ENCODE measurements at regions not wholly inside any gene's neighbourhood (a gene's known extent, or its start where the extent isn't known, plus 50 kb on each side); places are given as distances from the start of the nearest gene placed in this dataset.

GRCh38 chr4:116223040-116223732 lies 862.2 kb downstream of the TRAM1L1 start:
- TF ChIP-seq CTCF (IDR thresholded peaks at IDR 0.05) (no peak), POLR2AphosphoS5 (IDR thresholded peaks at IDR 0.05) (no peak)

Data from esophagus muscularis mucosa (tissue), 3 donors.